ENCODE measurements at regions not wholly inside any gene's neighbourhood (a gene's known extent, or its start where the extent isn't known, plus 50 kb on each side); places are given as distances from the start of the nearest gene placed in this dataset.

DNA sequence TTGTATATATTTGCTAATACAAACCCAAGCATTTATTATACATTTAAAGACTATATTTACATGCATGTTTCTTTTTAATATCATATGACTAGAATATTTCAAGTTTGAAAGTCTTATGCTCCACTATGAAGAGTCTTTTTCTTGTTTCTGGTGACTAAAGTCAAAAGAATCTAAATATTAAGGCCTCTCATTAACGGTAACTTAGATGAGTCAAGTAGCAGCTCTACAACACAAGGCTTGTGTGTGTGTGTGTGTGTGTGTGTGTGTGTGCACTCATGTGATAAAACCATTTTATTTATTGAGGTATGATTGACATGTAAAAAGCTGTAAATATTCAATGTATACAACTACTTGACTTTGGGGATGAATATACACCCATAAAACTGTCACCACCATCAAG lies 275.6 kb downstream of the TFAP2B start:
- TF ChIP-seq POLR2A (IDR thresholded peaks at IDR 0.05; ENCODE audit: low read length) = no peak
- TF ChIP-seq GATA1 (IDR thresholded peaks at IDR 0.05; ENCODE audit: low read depth, low read length) = no peak

All from erythroblast (primary cell).